ENCODE measurements at regions not wholly inside any gene's neighbourhood (a gene's known extent, or its start where the extent isn't known, plus 50 kb on each side); places are given as distances from the start of the nearest gene placed in this dataset.

GRCh38 chr10:61503051-61503450 lies 49.9 kb upstream of the TMEM26 start:
- TF ChIP-seq CSRNP3 (CRISPR knock-in tag; IDR thresholded peaks at IDR 0.05): no peak
- TF ChIP-seq ARNTL (CRISPR knock-in tag; IDR thresholded peaks at IDR 0.05; ENCODE audit: borderline replicate concordance, low read depth): no peak
- no peak for TF ChIP-seq RARB (CRISPR knock-in tag; IDR thresholded peaks at IDR 0.05)
- no peak for TF ChIP-seq ZNF8 (CRISPR knock-in tag; IDR thresholded peaks at IDR 0.05)
- no peak for TF ChIP-seq POU6F1 (CRISPR knock-in tag; IDR thresholded peaks at IDR 0.05; ENCODE audit: borderline replicate concordance, low read depth)
- TF ChIP-seq ZFP3 (CRISPR knock-in tag; IDR thresholded peaks at IDR 0.05): no peak
- TF ChIP-seq ESRRG (CRISPR knock-in tag; IDR thresholded peaks at IDR 0.05): no peak
